DND-41 (cell line): ENCODE measurements at regions not wholly inside any gene's neighbourhood (a gene's known extent, or its start where the extent isn't known, plus 50 kb on each side); places are given as distances from the start of the nearest gene placed in this dataset.
A peak's percentile ranks its signal among the peaks of the same experiment; 100 is the strongest.

Source experiments
- ATAC-seq: fragments of 200-7000 bp; cut with Tn5 transposase; 3 replicates; pipeline ENCODE4 v1.9.1; 2021; ENCODE audit warnings: low read depth; ENCODE audit not compliant: insufficient read depth
- DNase-seq: peaks from one replicate; pipeline ENCODE4 v3.0.0-alpha.2; 2020
- H2AFZ ChIP-seq: 2 replicates; pipeline ENCODE4 v1.6.0; 2012; ENCODE audit warnings: low read depth, low read length
- H3K27ac ChIP-seq: 2 replicates; pipeline ENCODE4 v1.5.1; 2012; ENCODE audit warnings: low read length, inconsistent platforms
- H3K27me3 ChIP-seq: fragments of 200-600 bp; sonication (generic); 2 replicates; pipeline ENCODE4 v1.6.0; 2012; ENCODE audit warnings: low read length, mild to moderate bottlenecking, inconsistent platforms; ENCODE audit not compliant: insufficient read depth, poor library complexity
- H3K36me3 ChIP-seq: 2 replicates; pipeline ENCODE4 v1.5.1; 2012; ENCODE audit warnings: low read length, inconsistent platforms; ENCODE audit not compliant: insufficient read depth
- H3K4me1 ChIP-seq: 2 replicates; pipeline ENCODE4 v1.5.1; 2012; ENCODE audit warnings: mild to moderate bottlenecking, low read length; ENCODE audit not compliant: insufficient read depth
- H3K4me2 ChIP-seq: 2 replicates; pipeline ENCODE4 v1.6.0; 2012; ENCODE audit warnings: mild to moderate bottlenecking, moderate library complexity, low read length, inconsistent platforms; ENCODE audit not compliant: insufficient read depth
- H3K4me3 ChIP-seq, 2 experiments: fragments of 200-600 bp in 1 of 2; shearing (Covaris generic) in 1 of 2; 2 replicates each; pipeline ENCODE4 v1.5.1; 2012 to 2016; ENCODE audit warnings: inconsistent platforms in 2 of 2, low read length in 2 of 2, mild to moderate bottlenecking in 2 of 2, low read depth in 1 of 2, moderate library complexity in 1 of 2
- H3K79me2 ChIP-seq: 2 replicates; pipeline ENCODE4 v1.6.0; 2012; ENCODE audit warnings: low read length, inconsistent platforms; ENCODE audit not compliant: insufficient read depth
- H3K9ac ChIP-seq: 2 replicates; pipeline ENCODE4 v1.6.0; 2012; ENCODE audit warnings: low read depth, mild to moderate bottlenecking, inconsistent platforms, low read length, moderate library complexity
- H3K9me3 ChIP-seq: 2 replicates; pipeline ENCODE4 v1.5.1; 2012; ENCODE audit warnings: low read length, moderate library complexity, mild to moderate bottlenecking, inconsistent platforms; ENCODE audit not compliant: insufficient read depth, severe bottlenecking
- H4K20me1 ChIP-seq: 2 replicates; pipeline ENCODE4 v1.6.0; 2012; ENCODE audit warnings: low read length; ENCODE audit not compliant: insufficient read depth
- EZH2 ChIP-seq: IDR thresholded peaks from 3 replicates; pipeline ENCODE4 v1.6.1; 2012; ENCODE audit warnings: borderline replicate concordance, low read depth, mild to moderate bottlenecking, moderate library complexity, low read length, inconsistent platforms; ENCODE audit not compliant: severe bottlenecking
- TF ChIP-seq, protein P1 (sequence below): IDR thresholded peaks from 2 replicates; pipeline ENCODE4 v1.5.1; 2012; ENCODE audit warnings: borderline replicate concordance, low read length, moderate library complexity, mild to moderate bottlenecking; ENCODE audit not compliant: poor library complexity, severe bottlenecking; ENCODE audit errors: extremely low read depth

DNA sequence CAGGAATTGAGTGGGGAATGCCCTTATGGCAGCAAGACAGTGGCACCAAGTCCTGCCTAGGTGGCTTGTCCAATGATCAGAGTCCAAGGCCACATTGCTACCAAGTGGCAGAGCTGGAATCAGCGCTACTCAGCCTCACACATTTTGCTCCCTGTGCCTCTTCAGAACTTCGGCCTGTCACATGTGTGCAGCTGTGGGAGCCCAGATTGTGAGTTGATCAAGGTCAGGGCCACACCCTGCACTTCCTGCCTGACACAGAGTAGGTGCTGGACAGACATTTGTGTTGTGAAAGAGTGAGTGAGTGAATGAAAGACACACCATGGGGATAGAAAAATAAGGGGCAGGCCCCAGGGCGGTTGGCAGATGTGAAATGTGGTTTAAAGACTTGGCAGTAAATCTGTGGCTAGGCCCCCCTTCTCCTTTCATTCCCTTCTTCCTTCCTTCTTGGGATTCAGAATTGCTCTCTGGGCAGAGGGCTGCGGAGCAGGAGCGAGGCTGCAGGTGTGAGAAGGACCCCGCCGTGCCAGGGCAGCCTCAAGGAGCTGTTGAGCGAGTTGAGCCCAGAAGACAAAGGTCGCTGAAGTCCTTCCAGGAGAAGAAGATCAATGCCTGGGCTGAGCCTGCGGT lies 83.5 kb downstream of the SLC25A47 start:
- Histone ChIP-seq H3K4me3 (peak overlapping the region in 1 of 2 experiments; percentile 14; a peak in 1 of 4 replicates), H3K4me2 (peak overlapping the region; percentile 46), H3K36me3 (no peaks in the 10 kb centered on the region; the same call in 1 of the 2 replicates), H2AFZ (peak overlapping the region; percentile 56; the same call in 1 of the 2 replicates), H3K9ac (peak overlapping the region; percentile 56), H3K27ac (peak overlapping the region; percentile 96), H3K79me2 (peaks cover 36% of the 10 kb centered on the region), H4K20me1 (no peaks in the 10 kb centered on the region), H3K4me1 (peaks cover 89% of the 10 kb centered on the region), H3K9me3 (no peaks in the 10 kb centered on the region), H3K27me3 (no peaks in the 10 kb centered on the region)
- peak; percentile 81 for ATAC-seq
- TF ChIP-seq, protein P1, sequence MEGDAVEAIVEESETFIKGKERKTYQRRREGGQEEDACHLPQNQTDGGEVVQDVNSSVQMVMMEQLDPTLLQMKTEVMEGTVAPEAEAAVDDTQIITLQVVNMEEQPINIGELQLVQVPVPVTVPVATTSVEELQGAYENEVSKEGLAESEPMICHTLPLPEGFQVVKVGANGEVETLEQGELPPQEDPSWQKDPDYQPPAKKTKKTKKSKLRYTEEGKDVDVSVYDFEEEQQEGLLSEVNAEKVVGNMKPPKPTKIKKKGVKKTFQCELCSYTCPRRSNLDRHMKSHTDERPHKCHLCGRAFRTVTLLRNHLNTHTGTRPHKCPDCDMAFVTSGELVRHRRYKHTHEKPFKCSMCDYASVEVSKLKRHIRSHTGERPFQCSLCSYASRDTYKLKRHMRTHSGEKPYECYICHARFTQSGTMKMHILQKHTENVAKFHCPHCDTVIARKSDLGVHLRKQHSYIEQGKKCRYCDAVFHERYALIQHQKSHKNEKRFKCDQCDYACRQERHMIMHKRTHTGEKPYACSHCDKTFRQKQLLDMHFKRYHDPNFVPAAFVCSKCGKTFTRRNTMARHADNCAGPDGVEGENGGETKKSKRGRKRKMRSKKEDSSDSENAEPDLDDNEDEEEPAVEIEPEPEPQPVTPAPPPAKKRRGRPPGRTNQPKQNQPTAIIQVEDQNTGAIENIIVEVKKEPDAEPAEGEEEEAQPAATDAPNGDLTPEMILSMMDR = peak; percentile 19
- no peak for TF ChIP-seq EZH2
- DNase-seq = peak; percentile 94

DNA sequence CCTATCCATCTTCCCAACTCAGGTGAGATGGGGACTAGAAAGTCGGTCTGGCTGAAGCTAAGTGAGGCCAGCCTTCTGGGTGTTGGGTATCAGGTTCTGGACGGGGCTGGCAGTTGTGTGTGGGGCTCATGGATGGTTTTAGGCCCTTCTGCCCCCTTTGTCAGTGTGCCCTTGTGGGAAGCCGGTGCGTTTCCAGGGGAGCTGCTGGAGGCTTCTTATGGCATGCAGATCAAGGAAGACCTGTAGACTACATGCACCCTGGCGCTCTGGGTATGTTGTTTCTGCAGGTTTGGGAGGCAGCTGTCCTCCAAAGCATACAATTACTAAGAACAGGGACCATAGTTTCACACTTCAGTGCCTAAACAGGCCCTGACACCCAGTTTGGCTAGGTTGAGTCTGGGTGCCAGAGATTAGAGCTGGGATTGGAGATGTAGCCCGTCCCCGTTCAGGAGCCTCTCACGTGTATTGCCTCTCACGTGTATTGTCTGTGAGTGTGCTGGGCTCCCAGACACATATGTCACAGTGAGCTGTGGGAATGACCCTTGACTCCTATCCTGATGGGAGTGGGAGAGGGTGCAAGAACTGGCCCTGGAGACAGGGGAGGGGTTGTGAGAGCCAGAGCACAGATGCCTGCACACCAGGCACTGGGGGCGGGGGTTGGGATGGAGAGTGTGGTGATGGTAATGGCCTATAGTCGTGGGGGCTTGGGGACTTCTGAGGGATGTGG lies 84.4 kb downstream of the SLC25A47 start:
- peaks cover 83% of the 10 kb centered on the region for H3K4me1 ChIP-seq

DNA sequence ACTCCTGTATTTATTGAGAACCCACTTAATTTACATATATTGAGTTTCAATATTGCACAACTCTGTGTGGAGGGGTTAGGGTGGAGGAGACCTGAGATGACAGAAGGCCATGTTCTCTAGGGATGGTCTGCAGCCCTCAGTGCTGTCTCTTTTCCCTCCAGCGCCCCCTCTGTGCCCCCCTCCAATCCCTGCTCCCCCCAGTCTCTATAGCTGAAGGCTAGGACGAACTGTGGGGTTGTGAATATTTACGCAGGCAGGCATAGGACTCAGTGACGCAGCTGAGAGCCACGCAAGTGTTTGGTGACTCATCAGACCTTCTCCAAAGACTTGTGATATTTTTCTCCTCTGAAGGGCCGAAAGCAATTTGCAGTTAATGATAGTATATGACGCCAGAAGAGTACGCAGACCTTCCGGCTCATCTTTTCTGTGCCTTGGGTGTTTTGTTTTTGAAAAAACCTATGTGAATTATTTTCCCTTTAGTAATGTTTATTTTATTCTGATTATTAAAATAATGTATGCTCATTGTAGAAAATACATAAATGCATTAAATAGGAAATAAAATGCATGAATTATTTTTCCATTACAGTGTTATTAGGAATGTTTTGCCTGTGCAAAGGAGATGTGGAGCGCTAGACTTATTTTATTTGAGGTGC lies 85.3 kb downstream of the SLC25A47 start:
- no peaks in the 10 kb centered on the region for H3K9me3 ChIP-seq
- no peaks in the 10 kb centered on the region for H3K27me3 ChIP-seq
- DNase-seq = peak; percentile 35
- peak overlapping the region; percentile 56; the same call in 1 of the 2 replicates for H3K9ac ChIP-seq
- peak overlapping the region; percentile 96 for H3K27ac ChIP-seq
- H4K20me1 ChIP-seq = no peaks in the 10 kb centered on the region
- H3K4me2 ChIP-seq = no peak overlapping the region
- H2AFZ ChIP-seq = no peak overlapping the region
- no peak for ATAC-seq
- H3K79me2 ChIP-seq = peaks cover 35% of the 10 kb centered on the region
- peaks cover 79% of the 10 kb centered on the region for H3K4me1 ChIP-seq
- H3K36me3 ChIP-seq = no peaks in the 10 kb centered on the region; the same call in 1 of the 2 replicates
- TF ChIP-seq, protein P1 = no peak
- TF ChIP-seq EZH2 = no peak
- no peak overlapping the region for H3K4me3 ChIP-seq

More for the DNA sequence above, 84.4 kb downstream of the SLC25A47 start:
- Histone ChIP-seq H3K9ac (peak overlapping the region; percentile 56), H3K79me2 (peaks cover 40% of the 10 kb centered on the region), H4K20me1 (no peaks in the 10 kb centered on the region), H3K4me2 (peak overlapping the region; percentile 46), H3K36me3 (no peaks in the 10 kb centered on the region; the same call in 1 of the 2 replicates), H3K27ac (peak overlapping the region; percentile 96), H3K27me3 (no peaks in the 10 kb centered on the region), H3K4me3 (no peak overlapping the region), H2AFZ (no peak overlapping the region), H3K9me3 (no peaks in the 10 kb centered on the region)
- TF ChIP-seq, protein P1 = no peak
- no peak for TF ChIP-seq EZH2
- DNase-seq = peak; percentile 54
- peak; percentile 4; the same call in 2 of the 3 replicates for ATAC-seq
